Suppressor macrophage (primary cell): ENCODE measurements at regions not wholly inside any gene's neighbourhood (a gene's known extent, or its start where the extent isn't known, plus 50 kb on each side); places are given as distances from the start of the nearest gene placed in this dataset.
"Not testable (repeated sequence)": the region's sequence is repeated elsewhere in the genome, so short reads cannot be mapped to it uniquely, and the experiment has no call there.

Experiments
- DNase-seq, 4 experiments: peaks; one replicate each; pipeline ENCODE4 v3.0.0-alpha.2; 2020 to 2022

- DNase-seq, result not testable (repeated sequence)
These were observed 249.9 kb upstream of the ZNF722 start for GRCh38 chr7:63748571-63749302.

- DNase-seq, result not testable (repeated sequence)
These were observed 246.2 kb upstream of the ZNF722 start for GRCh38 chr7:63752446-63752845.

- not testable (repeated sequence) for DNase-seq
These were observed 245.5 kb upstream of the ZNF722 start for GRCh38 chr7:63753160-63753559.

- not testable (repeated sequence) for DNase-seq
These were observed 238.4 kb upstream of the ZNF722 start for GRCh38 chr7:63760202-63760601.

- DNase-seq, result not testable (repeated sequence)
These were observed 233.1 kb upstream of the ZNF722 start for GRCh38 chr7:63765541-63765940.

GRCh38 chr7:63766197-63766596 lies 232.5 kb upstream of the ZNF722 start:
- DNase-seq, result not testable (repeated sequence)

GRCh38 chr7:63770162-63770561 lies 228.5 kb upstream of the ZNF722 start:
- DNase-seq, result not testable (repeated sequence)

- not testable (repeated sequence) for DNase-seq
These were observed 227.1 kb upstream of the ZNF722 start for GRCh38 chr7:63771389-63772085.

GRCh38 chr7:63789378-63790176 lies 209.1 kb upstream of the ZNF722 start:
- DNase-seq, result peak in 1 of 4 experiments; percentile 0

GRCh38 chr7:63790177-63790763 lies 208.4 kb upstream of the ZNF722 start:
- DNase-seq, result not testable (repeated sequence)
